8988T (cell line): ENCODE measurements at regions not wholly inside any gene's neighbourhood (a gene's known extent, or its start where the extent isn't known, plus 50 kb on each side); places are given as distances from the start of the nearest gene placed in this dataset.

Source experiments
- DNase-seq: peaks from one replicate; pipeline ENCODE4 v3.0.0; 2011

GRCh38 chr15:96220657-96221056 is 109.8 kb upstream of the NR2F2 start:
- no peak for DNase-seq

GRCh38 chr15:96222981-96223380 is 107.5 kb upstream of the NR2F2 start:
- DNase-seq: no peak

GRCh38 chr15:96223939-96224338 is 106.6 kb upstream of the NR2F2 start:
- DNase-seq: no peak

- no peak for DNase-seq
These were observed 104.7 kb upstream of the NR2F2 start for GRCh38 chr15:96225642-96226259.

GRCh38 chr15:96230526-96231181 is 99.8 kb upstream of the NR2F2 start:
- no peak for DNase-seq

GRCh38 chr15:96232335-96232734 is 98.2 kb upstream of the NR2F2 start:
- DNase-seq: no peak

GRCh38 chr15:96234109-96234892 is 96.2 kb upstream of the NR2F2 start:
- DNase-seq: no peak

- DNase-seq: no peak
These were observed 93.5 kb upstream of the NR2F2 start for GRCh38 chr15:96237002-96237401.

GRCh38 chr15:96242761-96243160 is 87.7 kb upstream of the NR2F2 start:
- no peak for DNase-seq

- no peak for DNase-seq
These were observed 86.8 kb upstream of the NR2F2 start for GRCh38 chr15:96243701-96244100.

- no peak for DNase-seq
These were observed 85.2 kb upstream of the NR2F2 start for GRCh38 chr15:96245252-96245651.

- DNase-seq: no peak
These were observed 84.4 kb upstream of the NR2F2 start for GRCh38 chr15:96246057-96246456.

- DNase-seq: no peak
These were observed 82.7 kb upstream of the NR2F2 start for GRCh38 chr15:96247621-96248305.

- no peak for DNase-seq
These were observed 78.4 kb upstream of the NR2F2 start for GRCh38 chr15:96252148-96252547.

GRCh38 chr15:96253006-96253747 is 77.3 kb upstream of the NR2F2 start:
- DNase-seq: no peak

GRCh38 chr15:96254173-96254572 is 76.3 kb upstream of the NR2F2 start:
- no peak for DNase-seq

- DNase-seq: no peak
These were observed 74.9 kb upstream of the NR2F2 start for GRCh38 chr15:96255599-96255998.

- no peak for DNase-seq
These were observed 68.9 kb upstream of the NR2F2 start for GRCh38 chr15:96261575-96262034.

GRCh38 chr15:96262097-96262496 is 68.4 kb upstream of the NR2F2 start:
- DNase-seq: no peak

- DNase-seq: no peak
These were observed 67.7 kb upstream of the NR2F2 start for GRCh38 chr15:96262549-96263489.

- no peak for DNase-seq
These were observed 66.1 kb upstream of the NR2F2 start for GRCh38 chr15:96264351-96264798.
